ENCODE measurements at regions not wholly inside any gene's neighbourhood (a gene's known extent, or its start where the extent isn't known, plus 50 kb on each side); places are given as distances from the start of the nearest gene placed in this dataset.

DNA sequence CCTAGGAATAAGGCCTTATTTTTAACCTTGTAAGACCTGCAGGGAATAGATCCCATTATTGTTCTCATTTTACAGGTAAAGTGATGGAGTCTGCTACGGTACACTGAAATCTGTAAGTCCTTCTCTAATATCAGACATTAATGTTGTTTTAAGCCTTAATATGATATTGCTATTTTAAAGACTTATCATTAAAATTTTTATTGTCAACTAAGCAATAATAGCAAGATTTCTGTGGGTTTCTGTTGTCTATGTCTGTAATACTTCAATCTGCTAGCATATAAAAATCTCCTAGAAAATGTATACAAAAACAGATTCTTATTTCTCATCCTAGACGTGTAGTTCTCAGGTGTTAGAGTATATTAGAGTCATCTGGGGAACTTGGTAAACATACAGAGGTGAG, 317.5 kb upstream of the TENM4 start:
- POLR2A ChIA-PET = no interaction called here
- Mint-ChIP-seq H3K27ac (no peak overlapping the region), H3K4me3 (no peak overlapping the region), H3K4me1 (ENCODE audit: low read depth) (no peaks in the 10 kb centered on the region), H3K36me3 (ENCODE audit: low read depth) (no peaks in the 10 kb centered on the region), H3K9me3 (peaks cover 3% of the 10 kb centered on the region), H3K27me3 (no peaks in the 10 kb centered on the region)
- intact Hi-C loops (cut with micrococcal nuclease) = no loop called here
- CTCF ChIA-PET = no interaction called here
- DNase-seq = no peak
- TF ChIP-seq, protein P1, sequence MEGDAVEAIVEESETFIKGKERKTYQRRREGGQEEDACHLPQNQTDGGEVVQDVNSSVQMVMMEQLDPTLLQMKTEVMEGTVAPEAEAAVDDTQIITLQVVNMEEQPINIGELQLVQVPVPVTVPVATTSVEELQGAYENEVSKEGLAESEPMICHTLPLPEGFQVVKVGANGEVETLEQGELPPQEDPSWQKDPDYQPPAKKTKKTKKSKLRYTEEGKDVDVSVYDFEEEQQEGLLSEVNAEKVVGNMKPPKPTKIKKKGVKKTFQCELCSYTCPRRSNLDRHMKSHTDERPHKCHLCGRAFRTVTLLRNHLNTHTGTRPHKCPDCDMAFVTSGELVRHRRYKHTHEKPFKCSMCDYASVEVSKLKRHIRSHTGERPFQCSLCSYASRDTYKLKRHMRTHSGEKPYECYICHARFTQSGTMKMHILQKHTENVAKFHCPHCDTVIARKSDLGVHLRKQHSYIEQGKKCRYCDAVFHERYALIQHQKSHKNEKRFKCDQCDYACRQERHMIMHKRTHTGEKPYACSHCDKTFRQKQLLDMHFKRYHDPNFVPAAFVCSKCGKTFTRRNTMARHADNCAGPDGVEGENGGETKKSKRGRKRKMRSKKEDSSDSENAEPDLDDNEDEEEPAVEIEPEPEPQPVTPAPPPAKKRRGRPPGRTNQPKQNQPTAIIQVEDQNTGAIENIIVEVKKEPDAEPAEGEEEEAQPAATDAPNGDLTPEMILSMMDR (IDR thresholded peaks at IDR 0.05) = no peak
- ATAC-seq = no peak

DNA sequence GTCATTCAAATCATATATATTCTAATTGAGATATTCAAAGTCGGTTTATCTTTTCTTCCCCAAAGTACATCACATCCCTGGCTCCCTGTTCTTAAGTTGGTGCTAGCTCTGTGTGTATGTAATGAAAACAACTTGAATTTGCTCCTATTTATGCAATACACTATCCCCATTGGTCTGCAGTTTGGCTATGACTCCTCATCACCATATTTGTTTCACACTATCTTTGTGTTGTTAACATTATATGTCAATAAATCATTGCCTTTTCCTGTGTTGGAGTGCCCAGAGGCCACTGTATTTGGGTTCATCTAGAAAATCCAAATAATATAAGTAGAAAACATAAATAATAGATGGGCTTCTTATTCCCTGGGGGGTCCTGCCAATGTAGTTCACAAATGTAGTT, 306.6 kb upstream of the TENM4 start:
- intact Hi-C loops (cut with micrococcal nuclease) = no loop called here
- Mint-ChIP-seq H3K36me3 (ENCODE audit: low read depth) (no peaks in the 10 kb centered on the region), H3K4me3 (no peak overlapping the region), H3K27ac (no peak overlapping the region), H3K4me1 (ENCODE audit: low read depth) (no peaks in the 10 kb centered on the region), H3K9me3 (peaks cover 1% of the 10 kb centered on the region), H3K27me3 (no peaks in the 10 kb centered on the region)
- ChIA-PET POLR2A (no interaction called here), CTCF (no interaction called here)
- ATAC-seq (no peak), DNase-seq (no peak)
- TF ChIP-seq, protein P1 (IDR thresholded peaks at IDR 0.05) = no peak

DNA sequence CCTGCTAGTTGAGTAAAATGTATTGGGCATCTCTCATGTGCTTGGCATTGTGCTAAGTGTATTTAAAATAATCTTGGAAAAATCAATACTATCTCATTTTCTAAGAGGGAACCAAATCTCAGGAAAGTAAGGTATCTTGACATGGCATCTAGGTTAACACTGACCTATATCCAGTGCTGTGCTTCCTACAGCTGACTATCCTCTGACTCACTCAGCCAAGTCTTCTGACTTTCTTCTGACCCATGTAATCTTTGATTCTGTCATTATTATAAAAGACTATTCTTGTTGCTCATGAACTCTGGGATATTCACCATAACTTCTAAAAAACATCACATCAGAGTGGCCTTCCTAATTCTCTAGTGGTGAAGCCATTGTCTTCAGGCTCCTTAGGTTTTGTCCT, 304.1 kb upstream of the TENM4 start:
- no peaks in the 10 kb centered on the region for H3K36me3 Mint-ChIP-seq (ENCODE audit: low read depth)
- H3K9me3 Mint-ChIP-seq = peaks cover 1% of the 10 kb centered on the region
- H3K27me3 Mint-ChIP-seq = no peaks in the 10 kb centered on the region
- ChIA-PET CTCF (no interaction called here), POLR2A (no interaction called here)
- no peak overlapping the region for H3K4me3 Mint-ChIP-seq
- ATAC-seq = no peak
- intact Hi-C loops (cut with micrococcal nuclease) = no loop called here
- no peaks in the 10 kb centered on the region for H3K4me1 Mint-ChIP-seq (ENCODE audit: low read depth)
- TF ChIP-seq, protein P1 (IDR thresholded peaks at IDR 0.05) = no peak
- no peak overlapping the region for H3K27ac Mint-ChIP-seq
- no peak for DNase-seq

DNA sequence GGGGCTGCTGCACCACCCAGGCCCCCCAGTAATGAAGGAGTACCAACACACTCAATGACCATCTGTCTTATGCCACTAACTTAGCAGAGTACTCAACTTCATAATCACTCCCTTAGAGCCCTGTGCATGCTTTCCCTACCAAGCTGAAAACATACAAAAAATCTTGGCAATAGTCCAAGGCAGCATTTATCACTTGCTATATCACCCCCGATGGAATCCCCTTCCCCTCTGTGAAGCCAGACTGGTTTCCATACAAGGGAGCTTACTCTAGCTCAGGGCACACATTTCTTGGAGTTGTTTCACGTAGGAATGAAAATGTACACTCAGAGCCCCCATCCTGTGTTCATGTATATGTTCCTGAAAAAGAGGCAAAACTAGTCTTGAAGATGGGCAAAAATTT, 301.3 kb upstream of the TENM4 start:
- no peaks in the 10 kb centered on the region for H3K36me3 Mint-ChIP-seq (ENCODE audit: low read depth)
- H3K4me1 Mint-ChIP-seq (ENCODE audit: low read depth) = no peaks in the 10 kb centered on the region
- intact Hi-C loops (cut with micrococcal nuclease) = no loop called here
- POLR2A ChIA-PET = no interaction called here
- H3K27ac Mint-ChIP-seq = no peak overlapping the region
- TF ChIP-seq, protein P1 (IDR thresholded peaks at IDR 0.05) = no peak
- DNase-seq (no peak), ATAC-seq (no peak)
- peaks cover 1% of the 10 kb centered on the region for H3K9me3 Mint-ChIP-seq
- H3K27me3 Mint-ChIP-seq = no peaks in the 10 kb centered on the region
- no peak overlapping the region for H3K4me3 Mint-ChIP-seq
- CTCF ChIA-PET = no interaction called here

DNA sequence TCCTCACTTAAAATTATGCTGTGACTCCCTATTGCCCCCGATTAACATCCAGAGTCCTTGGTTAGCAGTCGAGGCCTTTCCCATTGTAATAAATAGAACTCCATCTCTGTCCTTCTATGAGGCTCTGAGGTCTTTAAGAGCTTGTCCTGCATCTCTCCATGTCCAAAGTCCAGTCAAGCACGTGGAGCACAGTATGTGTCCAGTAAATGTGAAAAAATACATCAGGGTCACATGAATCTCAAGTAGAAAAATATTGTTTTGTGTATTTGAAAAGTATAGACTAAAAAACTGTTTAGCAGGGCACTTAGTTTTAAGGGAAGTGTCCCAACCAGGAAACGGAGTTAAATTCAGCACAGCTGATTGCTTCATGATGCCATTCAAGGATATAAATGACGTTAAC, 298.8 kb upstream of the TENM4 start:
- ChIA-PET CTCF (no interaction called here), POLR2A (no interaction called here)
- Mint-ChIP-seq H3K4me3 (no peak overlapping the region), H3K36me3 (ENCODE audit: low read depth) (no peaks in the 10 kb centered on the region), H3K4me1 (ENCODE audit: low read depth) (no peaks in the 10 kb centered on the region), H3K27ac (no peak overlapping the region), H3K9me3 (peaks cover 1% of the 10 kb centered on the region), H3K27me3 (no peaks in the 10 kb centered on the region)
- intact Hi-C loops (cut with micrococcal nuclease) = no loop called here
- TF ChIP-seq, protein P1 (IDR thresholded peaks at IDR 0.05) = no peak
- ATAC-seq = no peak
- DNase-seq = no peak
